ENCODE measurements at regions not wholly inside any gene's neighbourhood (a gene's known extent, or its start where the extent isn't known, plus 50 kb on each side); places are given as distances from the start of the nearest gene placed in this dataset.
"Not testable (repeated sequence)": the region's sequence is repeated elsewhere in the genome, so short reads cannot be mapped to it uniquely, and the experiment has no call there.

- TF ChIP-seq, protein P1, sequence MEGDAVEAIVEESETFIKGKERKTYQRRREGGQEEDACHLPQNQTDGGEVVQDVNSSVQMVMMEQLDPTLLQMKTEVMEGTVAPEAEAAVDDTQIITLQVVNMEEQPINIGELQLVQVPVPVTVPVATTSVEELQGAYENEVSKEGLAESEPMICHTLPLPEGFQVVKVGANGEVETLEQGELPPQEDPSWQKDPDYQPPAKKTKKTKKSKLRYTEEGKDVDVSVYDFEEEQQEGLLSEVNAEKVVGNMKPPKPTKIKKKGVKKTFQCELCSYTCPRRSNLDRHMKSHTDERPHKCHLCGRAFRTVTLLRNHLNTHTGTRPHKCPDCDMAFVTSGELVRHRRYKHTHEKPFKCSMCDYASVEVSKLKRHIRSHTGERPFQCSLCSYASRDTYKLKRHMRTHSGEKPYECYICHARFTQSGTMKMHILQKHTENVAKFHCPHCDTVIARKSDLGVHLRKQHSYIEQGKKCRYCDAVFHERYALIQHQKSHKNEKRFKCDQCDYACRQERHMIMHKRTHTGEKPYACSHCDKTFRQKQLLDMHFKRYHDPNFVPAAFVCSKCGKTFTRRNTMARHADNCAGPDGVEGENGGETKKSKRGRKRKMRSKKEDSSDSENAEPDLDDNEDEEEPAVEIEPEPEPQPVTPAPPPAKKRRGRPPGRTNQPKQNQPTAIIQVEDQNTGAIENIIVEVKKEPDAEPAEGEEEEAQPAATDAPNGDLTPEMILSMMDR (IDR thresholded peaks at IDR 0.05; ENCODE audit: unreplicated experiment): no peak
- no peaks in the 10 kb centered on the region for H3K9me3 Mint-ChIP-seq (ENCODE audit: unreplicated experiment)
- no peaks in the 10 kb centered on the region for H3K27me3 Mint-ChIP-seq (ENCODE audit: insufficient read depth, unreplicated experiment)
- intact Hi-C loops (cut with micrococcal nuclease): no loop called here
- BruUV-seq (replicated peaks): no TSS peak
- ChIA-PET POLR2A (no interaction called here), CTCF (interaction anchor here (0.7 to 1.4 kb wide), 3 partner anchors 48 to 82 kb away, joined by 3 to 5 read pairs (median 4); no protein-coding TSS in a partner anchor)
- DNase-seq (ENCODE audit: unreplicated experiment): no peak
- H3K4me1 Mint-ChIP-seq (ENCODE audit: insufficient read depth, unreplicated experiment): no peaks in the 10 kb centered on the region
- H3K36me3 Mint-ChIP-seq (ENCODE audit: insufficient read depth, unreplicated experiment): peaks cover 6% of the 10 kb centered on the region
- H3K27ac Mint-ChIP-seq (ENCODE audit: low read depth, unreplicated experiment): no peak overlapping the region
- H3K4me3 Mint-ChIP-seq (ENCODE audit: unreplicated experiment): no peak overlapping the region
Observed at GRCh38 chr6:131471331-131471730, 101.7 kb upstream of the ARG1 start.

- H3K4me3 Mint-ChIP-seq (ENCODE audit: unreplicated experiment); CTCF ChIA-PET; intact Hi-C loops (cut with micrococcal nuclease); H3K4me1 Mint-ChIP-seq (ENCODE audit: insufficient read depth, unreplicated experiment); POLR2A ChIA-PET; H3K9me3 Mint-ChIP-seq (ENCODE audit: unreplicated experiment); H3K27ac Mint-ChIP-seq (ENCODE audit: low read depth, unreplicated experiment); H3K27me3 Mint-ChIP-seq (ENCODE audit: insufficient read depth, unreplicated experiment); H3K36me3 Mint-ChIP-seq (ENCODE audit: insufficient read depth, unreplicated experiment); DNase-seq (ENCODE audit: unreplicated experiment); BruUV-seq (replicated peaks): not testable (repeated sequence)
Observed at GRCh38 chr6:131473303-131473702, 99.7 kb upstream of the ARG1 start.

GRCh38 chr6:131476362-131476761, 96.7 kb upstream of the ARG1 start:
- H3K27me3 Mint-ChIP-seq (ENCODE audit: insufficient read depth, unreplicated experiment): no peaks in the 10 kb centered on the region
- POLR2A ChIA-PET: no interaction called here

DNA sequence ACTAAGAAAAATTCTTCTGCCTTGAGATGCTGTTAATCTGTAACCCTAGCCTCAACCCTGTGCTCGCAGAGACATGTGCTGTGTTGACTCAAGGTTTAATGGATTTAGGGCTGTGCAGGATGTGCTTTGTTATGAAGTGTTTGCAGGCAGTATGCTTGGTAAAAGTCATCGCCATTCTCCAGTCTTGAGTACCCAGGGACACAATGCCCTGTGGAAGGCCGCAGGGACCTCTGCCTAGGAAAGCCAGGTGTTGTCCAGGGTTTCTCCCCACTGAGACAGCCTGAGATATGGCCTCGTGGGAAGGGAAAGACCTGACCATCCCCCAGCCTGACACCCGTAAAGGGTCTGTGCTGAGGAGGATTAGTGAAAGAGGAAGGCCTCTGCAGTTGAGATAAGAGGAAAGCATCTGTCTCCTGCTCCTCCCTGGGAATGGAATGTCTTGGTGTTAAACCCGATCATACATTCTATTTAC, 94.2 kb upstream of the ARG1 start:
- H3K36me3 Mint-ChIP-seq (ENCODE audit: insufficient read depth, unreplicated experiment); H3K27ac Mint-ChIP-seq (ENCODE audit: low read depth, unreplicated experiment); H3K9me3 Mint-ChIP-seq (ENCODE audit: unreplicated experiment); intact Hi-C loops (cut with micrococcal nuclease); H3K4me3 Mint-ChIP-seq (ENCODE audit: unreplicated experiment); POLR2A ChIA-PET; H3K27me3 Mint-ChIP-seq (ENCODE audit: insufficient read depth, unreplicated experiment); CTCF ChIA-PET; H3K4me1 Mint-ChIP-seq (ENCODE audit: insufficient read depth, unreplicated experiment); BruUV-seq (replicated peaks); DNase-seq (ENCODE audit: unreplicated experiment): not testable (repeated sequence)

More at GRCh38 chr6:131476362-131476761, 96.7 kb upstream of the ARG1 start:
- TF ChIP-seq, protein P1 (IDR thresholded peaks at IDR 0.05; ENCODE audit: unreplicated experiment): no peak
- Mint-ChIP-seq H3K4me3 (ENCODE audit: unreplicated experiment) (no peak overlapping the region), H3K9me3 (ENCODE audit: unreplicated experiment) (no peaks in the 10 kb centered on the region), H3K36me3 (ENCODE audit: insufficient read depth, unreplicated experiment) (peaks cover 6% of the 10 kb centered on the region), H3K4me1 (ENCODE audit: insufficient read depth, unreplicated experiment) (no peaks in the 10 kb centered on the region), H3K27ac (ENCODE audit: low read depth, unreplicated experiment) (no peak overlapping the region)
- intact Hi-C loops (cut with micrococcal nuclease): no loop called here
- CTCF ChIA-PET: interaction anchor here (0.7 kb wide), 1 partner anchor 317 kb away, joined by 4 read pairs; no protein-coding TSS in a partner anchor
- no TSS peak for BruUV-seq (replicated peaks)
- DNase-seq (ENCODE audit: unreplicated experiment): no peak

DNA sequence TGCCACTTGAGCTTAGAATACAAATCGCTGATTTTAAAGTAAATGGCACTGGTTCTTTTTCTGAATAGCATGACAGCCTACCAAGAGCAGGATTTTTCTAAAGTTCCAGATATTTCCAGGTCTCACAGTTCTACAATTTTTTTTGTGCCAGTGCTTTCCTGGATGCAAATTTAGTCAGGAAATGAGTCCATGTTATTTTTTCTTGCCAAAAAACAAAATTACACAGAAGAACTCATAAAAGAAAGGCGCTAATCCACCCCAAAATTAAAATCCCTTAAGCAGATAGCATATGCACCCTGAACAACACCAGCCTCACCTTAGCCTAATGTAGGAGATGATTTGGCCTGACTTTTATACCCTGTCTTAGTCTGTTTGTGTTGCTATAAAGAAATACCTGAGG, 86.4 kb upstream of the ARG1 start:
- Mint-ChIP-seq H3K4me3 (ENCODE audit: unreplicated experiment) (no peak overlapping the region), H3K4me1 (ENCODE audit: insufficient read depth, unreplicated experiment) (no peaks in the 10 kb centered on the region), H3K27me3 (ENCODE audit: insufficient read depth, unreplicated experiment) (no peaks in the 10 kb centered on the region), H3K36me3 (ENCODE audit: insufficient read depth, unreplicated experiment) (no peaks in the 10 kb centered on the region), H3K9me3 (ENCODE audit: unreplicated experiment) (no peaks in the 10 kb centered on the region), H3K27ac (ENCODE audit: low read depth, unreplicated experiment) (no peak overlapping the region)
- BruUV-seq (replicated peaks): no TSS peak
- intact Hi-C loops (cut with micrococcal nuclease): no loop called here
- TF ChIP-seq, protein P1 (IDR thresholded peaks at IDR 0.05; ENCODE audit: unreplicated experiment): no peak
- DNase-seq (ENCODE audit: unreplicated experiment): no peak
- POLR2A ChIA-PET: no interaction called here
- CTCF ChIA-PET: interaction anchor here (0.7 kb wide), 1 partner anchor 446 kb away, joined by 3 read pairs; no protein-coding TSS in a partner anchor
